ENCODE measurements at regions not wholly inside any gene's neighbourhood (a gene's known extent, or its start where the extent isn't known, plus 50 kb on each side); places are given as distances from the start of the nearest gene placed in this dataset.

GRCh38 chr1:177334903-177335302 lies 164.1 kb downstream of the BRINP2 start:
- H3K27ac ChIP-seq (replicated peaks), result no peak overlapping the region
- peaks cover 2% of the 10 kb centered on the region for H3K27me3 ChIP-seq (ENCODE audit: insufficient read depth, poor library complexity, severe bottlenecking)
- TF ChIP-seq REST (IDR thresholded peaks at IDR 0.05; ENCODE audit: insufficient replicate concordance, low read depth) (no peak), POLR2AphosphoS5 (IDR thresholded peaks at IDR 0.05; ENCODE audit: low read depth) (no peak), SPI1 (IDR thresholded peaks at IDR 0.05; ENCODE audit: borderline replicate concordance, low read depth) (no peak), GABPA (IDR thresholded peaks at IDR 0.05; ENCODE audit: low read depth) (no peak), CTCF (IDR thresholded peaks at IDR 0.05; ENCODE audit: insufficient read depth, low read length) (no peak)
- no peak for DNase-seq (ENCODE audit: low read depth in 1 of 2, low spot score in 1 of 2)
- no peak overlapping the region for H3K4me3 ChIP-seq (replicated peaks; ENCODE audit: insufficient read depth, low read length)

- H3K27ac ChIP-seq (replicated peaks), result no peak overlapping the region
- TF ChIP-seq REST (IDR thresholded peaks at IDR 0.05; ENCODE audit: insufficient replicate concordance, low read depth) (no peak), POLR2AphosphoS5 (IDR thresholded peaks at IDR 0.05; ENCODE audit: low read depth) (no peak), CTCF (IDR thresholded peaks at IDR 0.05; ENCODE audit: insufficient read depth, low read length) (no peak), SPI1 (IDR thresholded peaks at IDR 0.05; ENCODE audit: borderline replicate concordance, low read depth) (no peak), GABPA (IDR thresholded peaks at IDR 0.05; ENCODE audit: low read depth) (no peak)
- DNase-seq (ENCODE audit: low read depth in 1 of 2, low spot score in 1 of 2), result no peak
- H3K27me3 ChIP-seq (ENCODE audit: insufficient read depth, poor library complexity, severe bottlenecking), result peaks cover 2% of the 10 kb centered on the region
- H3K4me3 ChIP-seq (replicated peaks; ENCODE audit: insufficient read depth, low read length), result no peak overlapping the region
Measured at GRCh38 chr1:177333936-177334595, 163.3 kb downstream of the BRINP2 start.
